HT-29 (cell line): ENCODE measurements at regions not wholly inside any gene's neighbourhood (a gene's known extent, or its start where the extent isn't known, plus 50 kb on each side); places are given as distances from the start of the nearest gene placed in this dataset.
"Not testable (repeated sequence)": the region's sequence is repeated elsewhere in the genome, so short reads cannot be mapped to it uniquely, and the experiment has no call there.

Experiments used
- DNase-seq: peaks from one replicate; pipeline ENCODE4 v3.0.0-alpha.2; 2015; ENCODE audit warnings: low spot score

- DNase-seq, result no peak
These were observed 363.3 kb upstream of the KLF4 start for GRCh38 chr9:107852891-107853290.

DNA sequence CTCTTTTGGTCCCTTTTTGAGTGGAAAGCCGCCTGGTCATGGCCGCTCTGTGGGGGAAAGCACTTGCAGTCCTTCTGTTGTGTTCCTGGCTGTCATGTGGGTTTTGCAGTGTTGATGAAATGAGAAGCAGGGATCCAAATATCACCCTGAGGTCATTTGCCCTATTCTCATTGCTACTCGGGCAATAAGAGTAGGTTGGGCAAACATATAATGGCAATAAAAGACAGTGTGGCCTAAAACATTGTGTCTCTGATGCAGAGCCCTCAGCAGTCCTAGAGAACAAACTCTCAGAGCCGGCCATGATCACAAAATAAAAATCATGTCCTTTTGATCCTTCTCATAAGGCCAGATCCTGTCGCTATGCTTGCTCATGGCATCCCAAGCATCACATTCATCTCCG is 361.1 kb upstream of the KLF4 start:
- DNase-seq, result no peak

DNA sequence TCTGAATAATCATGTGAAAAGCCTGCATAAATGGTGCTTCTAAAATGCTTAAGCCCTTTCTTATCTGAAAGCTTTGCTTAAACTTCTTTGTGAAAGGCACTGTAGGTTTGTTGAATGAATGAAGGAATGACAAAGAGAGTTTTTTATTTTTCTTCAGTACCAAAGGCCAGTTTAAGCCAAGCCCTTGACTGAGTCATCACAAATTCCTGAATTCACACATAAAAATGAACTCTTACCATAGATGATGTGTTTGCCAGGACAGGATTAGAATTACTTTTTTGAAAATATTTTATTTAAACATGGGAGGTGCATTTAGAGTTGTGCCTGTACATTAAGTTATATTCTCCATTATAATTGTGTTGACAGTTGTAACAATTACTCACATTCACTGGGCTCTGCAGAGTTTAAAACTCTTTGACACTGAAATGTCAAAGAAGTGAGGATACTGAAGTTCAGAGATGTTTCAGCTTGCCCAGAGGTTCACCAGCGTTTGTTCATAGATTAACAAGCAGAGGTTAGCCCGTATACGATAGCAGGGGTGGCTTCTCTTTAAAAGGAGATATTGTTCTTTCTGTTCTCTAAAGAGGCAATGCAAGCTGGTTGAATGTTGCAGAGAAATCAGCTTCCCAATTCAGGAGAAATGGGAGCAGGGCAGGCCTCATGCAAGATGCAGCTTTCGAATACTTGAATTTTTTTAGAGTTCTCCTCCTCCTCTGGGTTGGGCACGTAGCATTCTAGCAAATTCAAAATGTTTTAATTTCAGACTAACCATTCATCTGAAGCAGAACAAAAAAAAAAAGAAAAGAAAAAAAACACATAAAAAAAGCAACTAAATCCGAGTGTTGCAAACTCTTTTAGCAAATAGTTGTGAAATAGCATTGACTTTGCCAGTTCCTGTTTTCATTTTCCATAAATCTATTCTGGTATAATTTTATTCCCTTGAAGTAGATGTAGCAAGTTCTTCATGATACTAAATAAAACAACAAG is 358.7 kb upstream of the KLF4 start:
- no peak for DNase-seq

GRCh38 chr9:107842530-107842929 is 353.0 kb upstream of the KLF4 start:
- no peak for DNase-seq

- DNase-seq, result no peak
These were observed 351.5 kb upstream of the KLF4 start for GRCh38 chr9:107841076-107841475.

- DNase-seq, result no peak
These were observed 349.8 kb upstream of the KLF4 start for GRCh38 chr9:107839371-107839770.

- no peak for DNase-seq
These were observed 349.2 kb upstream of the KLF4 start for GRCh38 chr9:107838766-107839165.

DNA sequence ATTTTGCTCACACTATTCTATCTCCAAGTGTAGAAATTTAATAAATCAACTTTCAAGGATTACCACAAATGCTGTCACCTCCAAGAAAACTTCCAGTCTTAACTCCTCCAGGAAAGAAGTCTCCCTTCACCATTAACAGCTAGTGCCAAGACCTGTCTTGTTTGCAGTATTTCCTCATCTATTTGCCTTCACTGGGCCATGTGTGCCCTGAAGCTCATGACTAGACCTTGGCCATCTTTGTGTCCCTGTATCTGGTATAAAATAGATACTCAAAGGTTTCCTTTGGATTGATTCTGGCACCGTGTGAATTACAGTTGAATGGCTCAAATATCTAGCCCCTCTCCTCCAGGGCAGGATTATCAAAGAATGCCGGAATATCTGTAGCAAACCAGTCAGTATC is 346.7 kb upstream of the KLF4 start:
- no peak for DNase-seq

- no peak for DNase-seq
These were observed 343.7 kb upstream of the KLF4 start for GRCh38 chr9:107833295-107833694.

GRCh38 chr9:107832871-107833270 is 343.3 kb upstream of the KLF4 start:
- DNase-seq, result no peak

- DNase-seq, result no peak
These were observed 340.9 kb upstream of the KLF4 start for GRCh38 chr9:107830479-107830878.

DNA sequence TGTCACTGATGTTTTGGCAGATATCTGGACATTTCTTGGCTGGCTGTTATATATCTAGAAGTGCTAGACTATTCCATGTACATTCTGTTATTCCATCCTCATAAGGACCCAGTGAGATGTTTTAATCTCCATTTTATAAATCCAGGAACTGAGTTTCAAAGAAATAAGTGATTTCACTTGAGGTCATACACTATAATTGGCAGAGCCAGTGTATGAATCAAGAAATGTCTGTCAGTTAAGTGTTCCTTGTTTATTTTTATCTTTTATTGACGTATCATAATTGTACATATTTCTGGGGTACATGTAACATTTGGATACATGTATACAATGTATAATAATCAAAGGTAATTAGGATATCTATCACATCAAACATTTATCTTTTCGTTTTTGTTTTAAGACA is 338.3 kb upstream of the KLF4 start:
- no peak for DNase-seq

DNA sequence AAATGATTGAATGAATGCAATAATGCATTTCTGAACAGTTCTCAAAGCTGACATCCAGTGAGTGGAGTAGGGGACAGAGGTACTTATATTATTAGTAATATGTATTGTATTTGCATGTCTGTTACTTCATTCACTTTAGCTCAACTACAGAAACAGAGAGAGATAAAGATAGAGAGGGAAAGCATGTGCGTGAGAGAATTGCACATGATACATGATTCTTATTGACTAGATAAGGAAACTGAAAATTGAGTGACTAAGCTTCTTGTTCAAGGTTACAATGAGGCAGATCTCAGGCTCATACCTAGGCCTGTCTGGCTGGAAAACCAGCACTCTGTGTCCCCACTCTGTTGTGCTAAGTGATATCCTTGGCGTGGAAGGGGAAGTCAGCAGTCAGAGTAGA is 337.7 kb upstream of the KLF4 start:
- no peak for DNase-seq

DNA sequence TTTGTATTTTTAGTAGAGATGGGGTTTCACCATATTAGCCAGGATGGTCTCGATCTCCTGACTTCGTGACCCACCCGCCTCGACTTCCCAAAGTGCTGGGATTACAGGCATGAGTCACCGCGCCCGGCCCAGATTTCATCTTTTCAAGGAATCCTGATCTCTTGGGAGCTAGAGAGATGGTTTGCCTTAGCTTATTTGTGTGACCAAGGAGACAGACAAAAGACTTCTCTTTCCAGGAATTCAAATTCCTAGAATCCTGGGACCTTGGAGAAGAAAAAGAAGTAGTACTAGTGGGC is 337.1 kb upstream of the KLF4 start:
- DNase-seq, result not testable (repeated sequence)

DNA sequence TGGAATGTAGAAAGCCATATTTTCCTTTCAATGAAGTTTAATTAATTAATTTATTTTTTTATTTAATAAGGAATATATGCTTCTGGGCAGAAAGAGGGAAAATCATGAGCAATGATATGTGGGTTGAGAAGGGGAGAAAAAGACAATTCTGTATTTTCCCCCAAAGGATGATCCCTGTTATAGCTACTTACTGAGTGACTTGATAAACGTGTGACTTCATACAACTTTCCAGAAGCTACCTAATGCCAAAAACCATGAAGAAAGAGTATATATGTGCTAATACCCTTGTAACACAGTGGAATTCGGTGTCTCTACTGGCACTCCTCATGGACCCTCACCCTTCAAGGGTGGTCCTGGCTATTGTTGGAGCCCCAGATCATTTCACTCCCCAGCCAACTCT is 335.0 kb upstream of the KLF4 start:
- DNase-seq, result no peak

DNA sequence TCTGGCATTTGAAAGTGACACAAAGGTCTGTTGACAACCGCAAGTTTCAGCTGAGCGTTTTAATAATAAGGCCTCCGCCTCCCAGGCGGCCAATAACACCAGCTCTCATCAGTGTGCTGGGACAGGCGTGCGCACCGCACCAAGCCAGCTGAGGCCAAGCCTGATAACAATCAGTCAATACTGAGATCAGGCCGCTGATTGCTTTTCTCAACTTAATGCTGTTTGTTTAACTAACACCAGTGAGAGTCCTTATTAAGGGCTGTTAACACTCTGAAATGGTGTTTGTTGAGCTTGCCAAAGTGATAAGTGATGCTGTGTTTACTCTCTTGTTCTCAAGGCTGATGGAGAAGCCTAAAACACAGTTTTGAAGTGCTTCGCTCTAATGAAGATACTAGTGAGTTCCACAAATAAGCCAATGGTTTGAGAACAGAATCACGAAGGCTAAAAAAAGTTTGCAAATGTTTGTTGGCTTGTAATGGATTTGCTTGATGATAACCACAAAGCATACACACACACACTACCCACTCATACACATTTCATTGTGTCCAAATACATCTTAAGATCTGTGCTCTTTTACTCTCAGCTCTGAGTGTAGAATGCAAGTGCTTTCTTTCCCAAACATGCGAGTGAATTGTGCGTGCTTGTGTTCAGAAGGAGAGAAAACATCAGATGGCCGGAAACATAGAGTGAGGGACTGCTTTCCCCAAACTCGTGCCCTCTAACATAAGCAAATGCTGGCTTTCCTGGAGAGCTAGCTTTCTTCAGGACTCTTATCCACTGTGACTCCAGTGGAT is 330.4 kb upstream of the KLF4 start:
- DNase-seq, result peak; percentile 35

DNA sequence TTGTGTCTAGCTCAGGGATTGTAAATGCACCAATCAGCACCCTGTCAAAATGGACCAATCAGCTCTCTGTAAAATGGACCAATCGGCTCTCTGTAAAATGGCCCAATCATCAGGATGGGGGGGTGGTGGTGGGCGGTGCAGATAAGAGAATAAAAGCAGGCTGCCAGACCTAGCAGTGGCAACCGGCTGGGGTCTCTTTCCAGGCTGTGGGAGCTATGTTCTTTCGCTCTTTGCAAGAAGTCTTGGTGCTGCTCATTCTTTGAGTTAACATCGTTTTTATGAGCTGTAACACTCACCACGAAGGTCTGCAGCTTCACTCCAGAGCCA is 328.9 kb upstream of the KLF4 start:
- not testable (repeated sequence) for DNase-seq

GRCh38 chr9:107817595-107818502 is 328.3 kb upstream of the KLF4 start:
- not testable (repeated sequence) for DNase-seq

- no peak for DNase-seq
These were observed 327.0 kb upstream of the KLF4 start for GRCh38 chr9:107816561-107817021.

DNA sequence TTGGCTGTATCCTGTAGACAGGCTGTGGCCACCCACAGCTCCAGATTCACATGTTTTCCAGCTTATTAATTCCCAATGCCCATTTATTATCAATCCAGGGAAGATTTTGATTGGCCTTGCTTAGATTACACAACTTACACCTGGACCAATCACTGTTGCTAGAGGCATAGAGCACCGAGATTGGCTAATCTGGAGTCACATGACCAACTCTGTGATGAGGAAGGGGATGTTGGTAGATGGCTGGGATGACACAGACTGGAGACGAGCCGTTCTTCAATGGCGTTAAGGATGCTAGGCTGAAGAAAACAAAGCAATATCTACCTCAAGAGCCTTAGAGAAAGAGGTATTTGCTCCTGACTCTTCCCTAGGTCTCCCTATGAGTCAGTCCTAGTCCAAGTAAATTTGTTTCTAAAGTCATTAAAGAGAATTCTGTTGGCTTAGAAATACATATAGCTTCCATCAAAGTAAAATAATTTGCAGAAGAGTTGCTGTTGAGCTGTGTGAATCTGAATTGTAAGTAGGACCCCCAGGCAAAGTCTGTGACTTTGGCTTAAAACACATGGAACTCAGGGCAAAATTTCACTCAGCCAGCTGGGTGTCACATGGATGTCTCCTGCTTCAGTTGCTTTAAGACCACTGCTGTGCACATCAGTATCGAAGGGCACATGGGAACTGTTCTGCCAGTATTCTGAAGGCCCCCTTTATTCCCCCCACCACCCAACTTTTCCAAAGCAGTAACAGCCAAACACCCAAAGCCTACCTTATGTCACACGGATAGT is 326.4 kb upstream of the KLF4 start:
- DNase-seq, result no peak

- DNase-seq, result no peak
These were observed 323.7 kb upstream of the KLF4 start for GRCh38 chr9:107813287-107813686.
